NCI-H460 (cell line): ENCODE measurements at regions not wholly inside any gene's neighbourhood (a gene's known extent, or its start where the extent isn't known, plus 50 kb on each side); places are given as distances from the start of the nearest gene placed in this dataset.

Experiments
- DNase-seq: peaks from one replicate; pipeline ENCODE4 v3.0.0-alpha.2; 2016; ENCODE audit warnings: low read depth; ENCODE audit errors: extremely low read depth

GRCh38 chr18:56188529-56189275 is 449.7 kb downstream of the TXNL1 start:
- no peak for DNase-seq

GRCh38 chr18:56186319-56186718 is 452.1 kb downstream of the TXNL1 start:
- DNase-seq: no peak

GRCh38 chr18:56185126-56185525 is 453.3 kb downstream of the TXNL1 start:
- no peak for DNase-seq

GRCh38 chr18:56176751-56177150 is 461.6 kb downstream of the TXNL1 start:
- DNase-seq: no peak

GRCh38 chr18:56175330-56176001 is 462.9 kb downstream of the TXNL1 start:
- DNase-seq: no peak

GRCh38 chr18:56173542-56174220 is 464.7 kb downstream of the TXNL1 start:
- no peak for DNase-seq

GRCh38 chr18:56172527-56172926 is 465.9 kb downstream of the TXNL1 start:
- DNase-seq: no peak

- no peak for DNase-seq
These were observed 466.5 kb downstream of the TXNL1 start for GRCh38 chr18:56171848-56172247.

GRCh38 chr18:56168049-56168781 is 470.2 kb downstream of the TXNL1 start:
- no peak for DNase-seq

GRCh38 chr18:56167366-56167765 is 471.0 kb downstream of the TXNL1 start:
- DNase-seq: no peak

GRCh38 chr18:56166914-56167313 is 471.5 kb downstream of the TXNL1 start:
- DNase-seq: no peak

- DNase-seq: no peak
These were observed 472.6 kb downstream of the TXNL1 start for GRCh38 chr18:56165601-56166355.

- DNase-seq: no peak
These were observed 475.8 kb downstream of the TXNL1 start for GRCh38 chr18:56162311-56163265.

- DNase-seq: no peak
These were observed 476.7 kb downstream of the TXNL1 start for GRCh38 chr18:56161566-56162260.

- DNase-seq: no peak
These were observed 479.7 kb downstream of the TXNL1 start for GRCh38 chr18:56158676-56159075.

GRCh38 chr18:56157541-56157940 is 480.9 kb downstream of the TXNL1 start:
- DNase-seq: no peak

GRCh38 chr18:56152551-56153310 is 485.7 kb downstream of the TXNL1 start:
- no peak for DNase-seq

GRCh38 chr18:56148373-56148772 is 490.0 kb downstream of the TXNL1 start:
- DNase-seq: no peak
